Activated T-cell treated with anti-CD3 and anti-CD28 coated beads, Interleukin-2, amount 50 U/mL, for 24 hours (primary cell): ENCODE measurements at regions not wholly inside any gene's neighbourhood (a gene's known extent, or its start where the extent isn't known, plus 50 kb on each side); places are given as distances from the start of the nearest gene placed in this dataset.

ENCODE experiments used
- DNase-seq: peaks from one replicate; pipeline ENCODE4 v3.0.0-alpha.2; 2020
- H3K27ac Mint-ChIP-seq: 2 replicates; pipeline ENCODE4 v1.8.0; 2020; ENCODE audit warnings: mild to moderate bottlenecking, mixed read lengths
- H3K27me3 Mint-ChIP-seq: 2 replicates; pipeline ENCODE4 v1.8.0; 2020; ENCODE audit warnings: mixed read lengths
- H3K36me3 Mint-ChIP-seq: 2 replicates; pipeline ENCODE4 v1.8.0; 2020; ENCODE audit warnings: low read depth, mixed read lengths
- H3K4me1 Mint-ChIP-seq: 2 replicates; pipeline ENCODE4 v1.8.0; 2020; ENCODE audit warnings: low read depth, mixed read lengths
- H3K4me3 Mint-ChIP-seq: 2 replicates; pipeline ENCODE4 v1.8.0; 2020; ENCODE audit warnings: mild to moderate bottlenecking, moderate library complexity, mixed read lengths
- H3K9me3 Mint-ChIP-seq: 2 replicates; pipeline ENCODE4 v1.8.0; 2020; ENCODE audit warnings: mixed read lengths

DNA sequence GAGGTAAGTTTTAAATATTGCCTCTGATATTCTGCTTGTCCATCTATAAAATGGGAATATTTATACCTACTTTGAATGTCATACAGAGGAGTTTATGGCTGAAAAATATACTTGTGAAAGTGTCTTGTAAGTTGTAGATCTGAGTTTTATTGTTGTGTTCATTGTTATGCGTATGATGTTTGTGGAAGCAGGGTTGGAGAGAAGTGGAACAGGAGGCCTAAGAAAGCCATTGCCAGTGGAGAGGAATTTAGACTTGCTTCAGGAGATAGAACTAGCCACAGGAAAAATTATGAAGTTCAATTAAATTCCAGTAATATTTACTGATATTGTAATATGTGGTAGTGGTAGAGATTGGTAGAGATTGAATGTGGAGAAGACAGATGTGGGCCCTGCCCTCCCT lies 491.9 kb upstream of the FANCL start:
- no peak overlapping the region for H3K27ac Mint-ChIP-seq
- no peak for DNase-seq
- no peaks in the 10 kb centered on the region for H3K9me3 Mint-ChIP-seq
- H3K4me3 Mint-ChIP-seq, result no peak overlapping the region
- no peaks in the 10 kb centered on the region for H3K36me3 Mint-ChIP-seq
- peaks cover 3% of the 10 kb centered on the region for H3K4me1 Mint-ChIP-seq
- H3K27me3 Mint-ChIP-seq, result peaks cover 3% of the 10 kb centered on the region

DNA sequence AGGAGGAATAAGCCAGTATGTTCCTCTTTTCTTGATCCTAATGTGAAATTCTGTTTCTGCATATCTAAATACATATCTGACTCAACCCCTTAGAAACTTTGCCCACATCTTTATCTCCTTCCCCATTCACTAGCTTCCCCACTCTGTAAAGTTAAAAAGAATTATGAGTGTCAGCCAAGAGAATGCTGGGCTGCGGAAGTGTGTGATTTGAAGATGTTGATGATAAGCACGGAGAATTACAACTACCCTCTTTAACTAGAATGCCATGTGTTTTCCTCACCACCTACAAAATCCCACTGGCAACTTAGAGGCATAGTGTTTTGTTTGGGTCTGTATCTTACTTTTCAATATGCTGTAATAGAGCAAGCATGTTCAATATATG lies 490.4 kb upstream of the FANCL start:
- Mint-ChIP-seq H3K4me3 (no peak overlapping the region), H3K27ac (no peak overlapping the region), H3K9me3 (no peaks in the 10 kb centered on the region), H3K27me3 (peaks cover 3% of the 10 kb centered on the region), H3K36me3 (no peaks in the 10 kb centered on the region), H3K4me1 (peaks cover 3% of the 10 kb centered on the region)
- DNase-seq, result no peak

DNA sequence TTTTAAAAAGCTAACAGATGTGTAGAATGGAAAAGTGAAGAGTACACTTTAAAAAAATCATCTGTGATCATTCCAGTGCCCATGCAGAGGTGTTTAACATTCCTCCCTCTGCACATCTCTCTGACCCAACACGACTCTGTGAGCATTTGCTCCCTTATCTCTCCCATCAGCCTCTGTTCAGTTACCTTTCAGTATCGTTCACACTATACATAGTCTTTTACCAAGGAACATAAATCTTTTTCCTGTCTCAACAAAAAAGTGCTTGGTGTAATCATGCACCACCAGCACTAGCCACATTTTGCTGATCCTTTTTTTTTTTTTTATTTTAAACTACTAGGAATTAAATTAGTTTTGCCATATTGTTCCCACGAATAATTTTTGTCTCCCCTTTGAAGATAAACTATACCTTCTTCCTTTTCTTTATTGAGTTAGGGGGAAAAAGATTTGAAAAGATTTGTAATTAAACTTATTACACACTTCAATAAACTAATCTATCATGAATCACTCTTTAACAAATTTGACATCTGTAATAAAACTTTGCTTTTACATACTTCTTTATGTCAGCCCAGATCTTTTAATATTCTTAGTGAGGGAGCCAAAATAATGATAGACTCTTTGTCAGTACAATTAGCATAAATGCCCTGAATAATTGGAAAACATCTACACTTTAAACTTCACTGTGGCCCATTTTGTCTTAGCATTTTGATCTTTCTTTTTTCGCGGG lies 489.8 kb upstream of the FANCL start:
- DNase-seq, result no peak
- H3K27me3 Mint-ChIP-seq, result peaks cover 3% of the 10 kb centered on the region
- H3K9me3 Mint-ChIP-seq, result no peaks in the 10 kb centered on the region
- H3K36me3 Mint-ChIP-seq, result no peaks in the 10 kb centered on the region
- no peak overlapping the region for H3K4me3 Mint-ChIP-seq
- H3K4me1 Mint-ChIP-seq, result peaks cover 3% of the 10 kb centered on the region
- no peak overlapping the region for H3K27ac Mint-ChIP-seq

GRCh38 chr2:58727981-58728656 lies 487.0 kb upstream of the FANCL start:
- Mint-ChIP-seq H3K36me3 (no peaks in the 10 kb centered on the region), H3K9me3 (no peaks in the 10 kb centered on the region), H3K4me1 (peaks cover 3% of the 10 kb centered on the region), H3K27ac (no peak overlapping the region), H3K4me3 (no peak overlapping the region), H3K27me3 (peaks cover 3% of the 10 kb centered on the region)
- no peak for DNase-seq

GRCh38 chr2:58721912-58722591 lies 480.9 kb upstream of the FANCL start:
- H3K4me1 Mint-ChIP-seq, result no peaks in the 10 kb centered on the region
- no peak for DNase-seq
- H3K4me3 Mint-ChIP-seq, result no peak overlapping the region
- H3K27me3 Mint-ChIP-seq, result no peaks in the 10 kb centered on the region
- H3K36me3 Mint-ChIP-seq, result no peaks in the 10 kb centered on the region
- no peak overlapping the region for H3K27ac Mint-ChIP-seq
- H3K9me3 Mint-ChIP-seq, result no peaks in the 10 kb centered on the region

GRCh38 chr2:58720770-58721697 lies 479.9 kb upstream of the FANCL start:
- H3K9me3 Mint-ChIP-seq, result no peaks in the 10 kb centered on the region
- no peaks in the 10 kb centered on the region for H3K36me3 Mint-ChIP-seq

GRCh38 chr2:58720033-58720769 lies 479.1 kb upstream of the FANCL start:
- no peak for DNase-seq
- Mint-ChIP-seq H3K4me3 (no peak overlapping the region), H3K4me1 (no peaks in the 10 kb centered on the region), H3K9me3 (no peaks in the 10 kb centered on the region), H3K27ac (no peak overlapping the region), H3K36me3 (no peaks in the 10 kb centered on the region), H3K27me3 (no peaks in the 10 kb centered on the region)

More at GRCh38 chr2:58720770-58721697, 479.9 kb upstream of the FANCL start:
- Mint-ChIP-seq H3K4me3 (no peak overlapping the region), H3K4me1 (no peaks in the 10 kb centered on the region), H3K27ac (no peak overlapping the region), H3K27me3 (no peaks in the 10 kb centered on the region)
- no peak for DNase-seq

DNA sequence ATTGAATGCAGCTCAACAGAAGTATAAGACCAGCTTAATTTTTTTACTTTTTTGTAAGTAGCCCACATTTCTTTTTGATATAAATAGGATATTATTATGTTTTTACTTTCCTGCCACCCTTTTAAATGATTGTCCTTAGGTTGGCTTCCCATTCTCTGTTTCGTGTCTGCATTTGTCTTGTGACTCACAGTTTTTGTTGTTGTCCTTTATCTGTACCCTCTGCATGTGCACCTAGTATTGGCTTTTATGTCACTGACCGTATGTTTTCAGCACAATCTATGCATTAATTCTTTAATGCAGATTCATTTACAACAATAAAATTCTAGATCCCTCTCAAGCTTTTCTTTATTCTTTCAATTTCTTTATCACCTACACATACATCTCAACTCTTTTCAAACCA lies 474.2 kb upstream of the FANCL start:
- H3K27ac Mint-ChIP-seq, result no peak overlapping the region

GRCh38 chr2:58714238-58714637 lies 473.1 kb upstream of the FANCL start:
- Mint-ChIP-seq H3K27me3 (no peaks in the 10 kb centered on the region), H3K4me1 (no peaks in the 10 kb centered on the region), H3K36me3 (no peaks in the 10 kb centered on the region), H3K27ac (no peak overlapping the region), H3K4me3 (no peak overlapping the region), H3K9me3 (no peaks in the 10 kb centered on the region)
- no peak for DNase-seq

More for the DNA sequence above, 474.2 kb upstream of the FANCL start:
- Mint-ChIP-seq H3K27me3 (no peaks in the 10 kb centered on the region), H3K4me3 (no peak overlapping the region), H3K4me1 (no peaks in the 10 kb centered on the region), H3K9me3 (no peaks in the 10 kb centered on the region), H3K36me3 (no peaks in the 10 kb centered on the region)
- no peak for DNase-seq

DNA sequence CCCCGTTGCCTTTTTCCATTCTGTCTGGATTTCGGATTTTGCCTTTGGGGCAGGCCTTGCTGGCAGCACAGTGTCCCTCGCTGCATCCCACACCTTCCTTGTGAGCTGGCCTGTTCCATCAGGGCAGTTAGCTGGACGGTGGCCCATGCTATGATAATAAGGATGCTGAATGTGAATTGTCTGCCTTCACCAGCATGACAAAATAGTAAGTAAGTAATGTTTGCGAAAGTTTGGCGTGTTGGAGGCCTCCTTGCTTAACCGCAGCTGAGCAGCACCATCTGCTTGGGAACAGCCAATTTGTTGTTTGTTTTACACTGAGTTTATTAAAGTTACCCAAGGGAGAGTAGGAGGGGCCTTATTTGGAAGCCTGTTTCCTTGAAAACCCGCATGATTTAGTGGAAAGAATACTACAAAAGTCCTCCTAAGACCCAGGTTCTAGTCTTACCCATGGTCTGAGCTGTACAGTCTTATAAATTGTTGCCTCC lies 469.7 kb upstream of the FANCL start:
- no peaks in the 10 kb centered on the region for H3K9me3 Mint-ChIP-seq
- H3K27ac Mint-ChIP-seq, result no peak overlapping the region
- H3K4me1 Mint-ChIP-seq, result no peaks in the 10 kb centered on the region
- no peaks in the 10 kb centered on the region for H3K36me3 Mint-ChIP-seq
- H3K27me3 Mint-ChIP-seq, result no peaks in the 10 kb centered on the region
- no peak overlapping the region for H3K4me3 Mint-ChIP-seq
- no peak for DNase-seq

DNA sequence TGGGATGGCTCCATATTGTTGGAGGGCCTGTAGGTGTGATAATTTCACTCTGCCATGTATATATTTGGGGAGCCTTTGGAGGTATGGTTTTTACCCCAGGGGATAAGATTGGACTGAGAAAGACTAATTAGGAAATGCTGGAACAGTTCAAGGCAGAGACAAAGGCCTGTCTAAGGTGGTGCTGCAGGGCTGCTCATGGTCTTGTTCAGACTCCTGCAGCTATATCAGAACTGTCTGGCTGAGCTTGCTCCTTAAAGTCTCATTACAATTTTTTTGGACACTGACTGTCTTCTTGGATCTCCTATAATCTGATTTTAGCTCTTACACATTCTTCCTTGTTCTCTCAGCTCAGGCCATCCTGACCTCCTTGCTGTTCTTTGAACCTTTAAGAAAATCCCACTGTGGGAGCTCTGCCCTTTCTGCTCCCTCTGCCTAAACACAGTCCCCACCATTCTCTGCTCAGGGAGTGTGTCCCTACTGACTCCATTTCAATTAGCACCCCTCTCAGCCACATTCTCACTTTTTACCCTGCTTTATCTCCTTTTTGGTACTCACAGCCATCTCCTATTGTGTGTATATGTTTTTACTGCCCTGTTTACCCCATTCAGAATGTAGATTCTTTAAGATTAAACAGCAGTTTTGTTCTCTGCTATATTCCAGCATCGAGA lies 468.7 kb upstream of the FANCL start:
- no peak overlapping the region for H3K4me3 Mint-ChIP-seq
- no peak for DNase-seq
- no peaks in the 10 kb centered on the region for H3K4me1 Mint-ChIP-seq
- no peak overlapping the region for H3K27ac Mint-ChIP-seq
- H3K9me3 Mint-ChIP-seq, result no peaks in the 10 kb centered on the region
- H3K27me3 Mint-ChIP-seq, result no peaks in the 10 kb centered on the region
- no peaks in the 10 kb centered on the region for H3K36me3 Mint-ChIP-seq

DNA sequence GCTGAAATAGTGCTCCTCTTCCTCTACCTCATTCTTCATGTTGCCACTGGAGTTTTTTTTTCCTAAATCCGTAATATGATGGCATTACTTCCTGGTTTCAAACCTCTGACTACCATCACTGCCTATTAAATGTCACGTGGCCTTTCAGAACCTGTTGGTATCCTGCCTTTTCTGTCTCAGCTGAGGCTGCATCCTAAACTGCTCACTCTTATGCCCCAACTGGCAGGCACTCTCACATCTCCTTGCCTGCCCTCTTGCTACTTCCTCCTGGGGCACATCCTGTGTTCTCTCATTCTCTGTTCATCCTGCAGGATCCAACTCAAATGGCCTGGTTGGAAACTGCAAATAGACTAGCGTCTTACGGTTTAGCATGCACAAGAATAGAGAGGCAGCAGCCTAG lies 468.1 kb upstream of the FANCL start:
- Mint-ChIP-seq H3K4me1 (no peaks in the 10 kb centered on the region), H3K27ac (no peak overlapping the region), H3K9me3 (no peaks in the 10 kb centered on the region), H3K36me3 (no peaks in the 10 kb centered on the region), H3K27me3 (no peaks in the 10 kb centered on the region), H3K4me3 (no peak overlapping the region)
- no peak for DNase-seq

- Mint-ChIP-seq H3K27me3 (no peaks in the 10 kb centered on the region), H3K4me1 (no peaks in the 10 kb centered on the region), H3K36me3 (no peaks in the 10 kb centered on the region), H3K9me3 (no peaks in the 10 kb centered on the region), H3K4me3 (no peak overlapping the region), H3K27ac (no peak overlapping the region)
- no peak for DNase-seq
These were observed 467.4 kb upstream of the FANCL start for GRCh38 chr2:58708565-58708964.
